ENCODE measurements at regions not wholly inside any gene's neighbourhood (a gene's known extent, or its start where the extent isn't known, plus 50 kb on each side); places are given as distances from the start of the nearest gene placed in this dataset.

GRCh38 chr12:24084800-24085199 is 135.3 kb upstream of the SOX5 start:
- POLR2A ChIA-PET (ENCODE audit: unreplicated experiment), result no interaction called here
- Histone ChIP-seq H3K4me1 (ENCODE audit: control insufficient read depth, insufficient read depth, low read length) (no peaks in the 10 kb centered on the region), H3K27me3 (ENCODE audit: control insufficient read depth, insufficient read depth, low read length) (no peaks in the 10 kb centered on the region), H2BK5ac (ENCODE audit: low read depth, low read length, poor library complexity, severe bottlenecking) (no peak overlapping the region), H4K20me1 (ENCODE audit: insufficient read depth, low read length) (no peaks in the 10 kb centered on the region), H3K9me3 (ENCODE audit: control insufficient read depth, insufficient read depth, low read length) (no peaks in the 10 kb centered on the region), H2AK5ac (ENCODE audit: low read depth, low read length) (no peak overlapping the region), H3K23ac (ENCODE audit: low read depth, low read length) (no peak overlapping the region), H2BK120ac (ENCODE audit: low read depth, low read length) (no peak overlapping the region), H2AK9ac (replicated peaks; ENCODE audit: low read depth, low read length, poor library complexity) (no peak overlapping the region), H2BK15ac (ENCODE audit: low read depth, low read length) (no peak overlapping the region), H3K79me1 (ENCODE audit: low read depth in 1 of 2, low read length in 2 of 2) (no peaks in the 10 kb centered on the region), H3K56ac (ENCODE audit: extremely low read depth, insufficient read depth, low read length) (no peak overlapping the region), H3K9ac (ENCODE audit: low read depth, low read length) (no peak overlapping the region), H4K5ac (ENCODE audit: low read depth, low read length) (no peak overlapping the region), H2BK20ac (ENCODE audit: low read depth, low read length) (no peak overlapping the region), H3K4me3 (ENCODE audit: insufficient read depth, low read depth, low read length) (no peak overlapping the region), H3K4ac (ENCODE audit: low read depth, low read length) (no peak overlapping the region), H3K14ac (replicated peaks; ENCODE audit: low read depth, low read length) (no peak overlapping the region), H3K18ac (ENCODE audit: low read depth, low read length) (no peak overlapping the region), H3K27ac (ENCODE audit: insufficient read depth, low read length) (no peak overlapping the region), H4K8ac (ENCODE audit: low read depth in 2 of 2, low read length in 2 of 2) (no peak overlapping the region), H3K36me3 (ENCODE audit: control insufficient read depth, insufficient read depth, low read length) (no peaks in the 10 kb centered on the region), H3K4me2 (ENCODE audit: low read depth, low read length) (no peak overlapping the region), H4K91ac (ENCODE audit: insufficient read depth, low read depth, low read length) (no peak overlapping the region), H3K9me1 (ENCODE audit: insufficient read depth, low read length) (peaks cover 6% of the 10 kb centered on the region; the same call in 1 of the 2 replicates), H2AFZ (replicated peaks; ENCODE audit: low read length, poor library complexity) (no peak overlapping the region)
- intact Hi-C loops (cut with micrococcal nuclease) (no loop called here), dilution Hi-C loops (cut with HindIII; ENCODE audit: low sequenced_read_pairs, unreplicated experiment) (no loop called here), in situ Hi-C loops (cut with MboI; ENCODE audit: low sequenced_read_pairs) (no loop called here)
- DNase-seq (no peak), ATAC-seq (ENCODE audit: low read depth) (no peak)
- TF ChIP-seq RFX5 (IDR thresholded peaks at IDR 0.05; ENCODE audit: low read depth, low read length), result no peak
- CTCF ChIA-PET, result no interaction called here
- WGBS, 2 experiments (ENCODE audit: extremely low coverage in 2 of 2, insufficient read length in 1 of 2), result 100% methylated on average over 1 of the region's 2 CpGs; no CpG with 5 or more reads in 1 of the 2 experiments
- no TSS peak for BruUV-seq (replicated peaks)

Data from IMR-90 (cell line).